Spleen (tissue), 7 donors: ENCODE measurements at regions not wholly inside any gene's neighbourhood (a gene's known extent, or its start where the extent isn't known, plus 50 kb on each side); places are given as distances from the start of the nearest gene placed in this dataset.

Experiments
- POLR2A ChIP-seq, 3 donors: fragments of 450-650 bp; IDR thresholded peaks; one replicate each; pipeline ENCODE4 v1.5.1; 2017; ENCODE audit warnings: antibody characterized with exemption in 3 of 3, mild to moderate bottlenecking in 1 of 3
- POLR2AphosphoS5 ChIP-seq, 3 donors: sonication (generic); formaldehyde crosslinking; IDR thresholded peaks; one replicate each; pipeline ENCODE4 v1.5.1; 2017; ENCODE audit warnings: antibody characterized with exemption in 3 of 3
- TF ChIP-seq, protein P1 (sequence below), 11 experiments: fragments of 200-600 bp in 7 of 11; fragments of 450-650 bp in 4 of 11; sonication (generic) in 4 of 11; IDR thresholded peaks in 8 of 11; conservative IDR thresholded peaks in 3 of 11; 1 replicate in 7 of 11; 2 replicates in 4 of 11; pipeline versions ENCODE4 v1.4.0 to v1.8.0; 2016 to 2021; ENCODE audit warnings: antibody characterized with exemption in 11 of 11, inconsistent platforms in 4 of 11, mild to moderate bottlenecking in 1 of 11
- donor health status: DM: no; HTN: no; CAD: no; lungs with moderate emphysema.
- donor health status: DM: no; HTN: no; CAD: no.
- donor health status: DM: no; HTN: no; CAD: no.

GRCh38 chr10:123515661-123516060, 150.5 kb upstream of the GPR26 start:
- TF ChIP-seq, protein P1, sequence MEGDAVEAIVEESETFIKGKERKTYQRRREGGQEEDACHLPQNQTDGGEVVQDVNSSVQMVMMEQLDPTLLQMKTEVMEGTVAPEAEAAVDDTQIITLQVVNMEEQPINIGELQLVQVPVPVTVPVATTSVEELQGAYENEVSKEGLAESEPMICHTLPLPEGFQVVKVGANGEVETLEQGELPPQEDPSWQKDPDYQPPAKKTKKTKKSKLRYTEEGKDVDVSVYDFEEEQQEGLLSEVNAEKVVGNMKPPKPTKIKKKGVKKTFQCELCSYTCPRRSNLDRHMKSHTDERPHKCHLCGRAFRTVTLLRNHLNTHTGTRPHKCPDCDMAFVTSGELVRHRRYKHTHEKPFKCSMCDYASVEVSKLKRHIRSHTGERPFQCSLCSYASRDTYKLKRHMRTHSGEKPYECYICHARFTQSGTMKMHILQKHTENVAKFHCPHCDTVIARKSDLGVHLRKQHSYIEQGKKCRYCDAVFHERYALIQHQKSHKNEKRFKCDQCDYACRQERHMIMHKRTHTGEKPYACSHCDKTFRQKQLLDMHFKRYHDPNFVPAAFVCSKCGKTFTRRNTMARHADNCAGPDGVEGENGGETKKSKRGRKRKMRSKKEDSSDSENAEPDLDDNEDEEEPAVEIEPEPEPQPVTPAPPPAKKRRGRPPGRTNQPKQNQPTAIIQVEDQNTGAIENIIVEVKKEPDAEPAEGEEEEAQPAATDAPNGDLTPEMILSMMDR (IDR thresholded peaks at IDR 0.05 in 8 of 11, conservative IDR thresholded peaks at IDR 0.05 in 3 of 11): no peak
- no peak for TF ChIP-seq POLR2A (IDR thresholded peaks at IDR 0.05)
- TF ChIP-seq POLR2AphosphoS5 (IDR thresholded peaks at IDR 0.05): no peak
